Glutamatergic neuron (in vitro differentiated cells): ENCODE measurements at regions not wholly inside any gene's neighbourhood (a gene's known extent, or its start where the extent isn't known, plus 50 kb on each side); places are given as distances from the start of the nearest gene placed in this dataset.

ENCODE experiments used
- DNase-seq: peaks from one replicate; pipeline ENCODE4 v3.0.0; 2022
- H3K27ac Mint-ChIP-seq: one replicate; pipeline ENCODE4 v1.8.0; 2020; ENCODE audit warnings: mild to moderate bottlenecking, mixed read lengths, inconsistent platforms; ENCODE audit not compliant: unreplicated experiment
- H3K27me3 Mint-ChIP-seq: one replicate; pipeline ENCODE4 v1.8.0; 2020; ENCODE audit warnings: mild to moderate bottlenecking, moderate library complexity, mixed read lengths, inconsistent platforms; ENCODE audit not compliant: unreplicated experiment
- H3K36me3 Mint-ChIP-seq: one replicate; pipeline ENCODE4 v1.8.0; 2020; ENCODE audit warnings: mild to moderate bottlenecking, mixed read lengths, inconsistent platforms; ENCODE audit not compliant: unreplicated experiment
- H3K4me1 Mint-ChIP-seq: one replicate; pipeline ENCODE4 v1.8.0; 2020; ENCODE audit warnings: mild to moderate bottlenecking, low read depth, mixed read lengths, inconsistent platforms; ENCODE audit not compliant: unreplicated experiment
- H3K4me3 Mint-ChIP-seq: one replicate; pipeline ENCODE4 v1.8.0; 2020; ENCODE audit warnings: mild to moderate bottlenecking, mixed read lengths, inconsistent platforms; ENCODE audit not compliant: unreplicated experiment
- H3K9me3 Mint-ChIP-seq: one replicate; pipeline ENCODE4 v1.8.0; 2020; ENCODE audit warnings: mild to moderate bottlenecking, moderate library complexity, mixed read lengths, inconsistent platforms; ENCODE audit not compliant: unreplicated experiment
- TF ChIP-seq, protein P1 (sequence below): fragments of 200-600 bp; sonication (generic); IDR thresholded peaks from one replicate; pipeline ENCODE4 v1.5.0; 2021; ENCODE audit not compliant: partially characterized antibody, unreplicated experiment

DNA sequence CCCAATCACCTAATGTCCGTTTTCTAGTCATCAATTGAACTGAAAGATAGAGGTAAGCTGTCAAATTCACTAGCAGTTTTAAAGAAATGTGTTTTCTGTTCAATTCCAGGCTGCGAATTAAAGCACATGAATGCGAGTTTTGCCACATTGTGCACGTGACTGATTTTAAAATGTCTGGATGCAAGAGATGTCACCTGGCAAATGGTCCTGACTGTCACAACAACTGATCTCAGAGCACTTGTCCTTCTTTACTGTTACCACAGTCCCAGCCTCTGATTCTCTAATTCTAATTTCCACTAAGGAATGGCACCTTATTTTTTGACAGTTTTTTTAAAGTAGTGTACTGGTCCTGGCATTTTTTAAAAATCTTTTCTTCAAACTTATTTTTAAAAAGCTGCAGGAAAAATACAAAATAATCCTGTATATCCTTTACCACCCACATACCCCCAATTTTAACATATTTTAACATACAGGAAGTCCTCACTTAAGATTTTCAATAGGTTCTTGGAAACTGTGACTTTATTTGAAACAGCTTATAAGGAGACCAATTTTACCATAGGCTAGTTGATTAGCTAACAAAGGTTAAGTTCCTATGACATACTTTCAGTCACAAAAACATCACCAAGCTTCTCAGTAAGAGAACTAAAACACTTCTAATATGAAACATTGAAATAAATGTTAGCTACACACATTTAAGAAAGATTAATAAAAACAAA lies 1364.3 kb downstream of the EFNA5 start:
- no peak overlapping the region for H3K27ac Mint-ChIP-seq

DNA sequence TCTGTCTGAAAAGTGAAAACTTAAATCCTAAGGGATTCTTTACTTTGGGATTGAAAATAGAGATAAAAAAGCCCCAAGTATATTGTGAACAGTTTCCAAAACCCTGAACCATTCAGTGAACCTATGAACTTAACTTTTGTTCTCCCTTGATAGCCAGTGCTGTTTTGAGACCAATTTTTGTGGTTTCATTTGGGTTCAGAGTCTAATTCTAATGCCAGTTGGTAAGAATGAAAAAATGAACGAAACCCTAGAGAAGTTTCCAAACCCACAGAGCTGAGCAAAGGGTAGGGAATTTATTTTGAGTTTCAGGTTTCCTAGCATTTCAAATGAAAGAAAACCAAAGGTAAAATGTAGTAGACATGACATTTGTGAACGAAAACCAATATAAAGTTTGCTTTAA lies 1366.8 kb downstream of the EFNA5 start:
- Mint-ChIP-seq H3K9me3 (no peaks in the 10 kb centered on the region), H3K4me3 (no peak overlapping the region), H3K27me3 (no peaks in the 10 kb centered on the region), H3K36me3 (no peaks in the 10 kb centered on the region), H3K27ac (no peak overlapping the region), H3K4me1 (no peaks in the 10 kb centered on the region)
- TF ChIP-seq, protein P1, sequence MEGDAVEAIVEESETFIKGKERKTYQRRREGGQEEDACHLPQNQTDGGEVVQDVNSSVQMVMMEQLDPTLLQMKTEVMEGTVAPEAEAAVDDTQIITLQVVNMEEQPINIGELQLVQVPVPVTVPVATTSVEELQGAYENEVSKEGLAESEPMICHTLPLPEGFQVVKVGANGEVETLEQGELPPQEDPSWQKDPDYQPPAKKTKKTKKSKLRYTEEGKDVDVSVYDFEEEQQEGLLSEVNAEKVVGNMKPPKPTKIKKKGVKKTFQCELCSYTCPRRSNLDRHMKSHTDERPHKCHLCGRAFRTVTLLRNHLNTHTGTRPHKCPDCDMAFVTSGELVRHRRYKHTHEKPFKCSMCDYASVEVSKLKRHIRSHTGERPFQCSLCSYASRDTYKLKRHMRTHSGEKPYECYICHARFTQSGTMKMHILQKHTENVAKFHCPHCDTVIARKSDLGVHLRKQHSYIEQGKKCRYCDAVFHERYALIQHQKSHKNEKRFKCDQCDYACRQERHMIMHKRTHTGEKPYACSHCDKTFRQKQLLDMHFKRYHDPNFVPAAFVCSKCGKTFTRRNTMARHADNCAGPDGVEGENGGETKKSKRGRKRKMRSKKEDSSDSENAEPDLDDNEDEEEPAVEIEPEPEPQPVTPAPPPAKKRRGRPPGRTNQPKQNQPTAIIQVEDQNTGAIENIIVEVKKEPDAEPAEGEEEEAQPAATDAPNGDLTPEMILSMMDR = no peak
- DNase-seq = no peak

More for the DNA sequence above, 1364.3 kb downstream of the EFNA5 start:
- no peaks in the 10 kb centered on the region for H3K36me3 Mint-ChIP-seq
- no peaks in the 10 kb centered on the region for H3K4me1 Mint-ChIP-seq
- H3K9me3 Mint-ChIP-seq = no peaks in the 10 kb centered on the region
- no peak for DNase-seq
- H3K4me3 Mint-ChIP-seq = no peak overlapping the region
- H3K27me3 Mint-ChIP-seq = no peaks in the 10 kb centered on the region
- TF ChIP-seq, protein P1 = no peak

DNA sequence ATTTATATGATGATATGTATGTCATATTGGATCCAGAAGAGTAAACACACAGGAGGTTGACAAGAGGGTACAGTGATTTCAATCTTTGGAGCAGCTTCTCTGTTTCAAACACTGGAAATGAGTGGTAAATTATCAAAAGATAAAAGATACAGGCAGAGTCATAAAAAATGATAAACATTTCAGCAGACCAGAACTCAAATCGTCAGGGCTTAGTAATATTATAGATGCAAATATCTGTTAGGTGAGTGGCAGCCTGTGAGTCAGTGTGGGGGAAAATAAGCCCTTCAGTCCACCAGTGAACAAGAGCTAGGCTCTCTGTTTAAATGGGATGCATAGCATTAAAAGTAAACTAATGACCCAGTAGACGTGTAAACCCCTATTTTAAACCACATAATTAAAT lies 1378.1 kb downstream of the EFNA5 start:
- Mint-ChIP-seq H3K4me3 (no peak overlapping the region), H3K9me3 (no peaks in the 10 kb centered on the region), H3K4me1 (no peaks in the 10 kb centered on the region), H3K27me3 (no peaks in the 10 kb centered on the region), H3K27ac (no peak overlapping the region), H3K36me3 (no peaks in the 10 kb centered on the region)
- DNase-seq = no peak
- TF ChIP-seq, protein P1 = no peak

DNA sequence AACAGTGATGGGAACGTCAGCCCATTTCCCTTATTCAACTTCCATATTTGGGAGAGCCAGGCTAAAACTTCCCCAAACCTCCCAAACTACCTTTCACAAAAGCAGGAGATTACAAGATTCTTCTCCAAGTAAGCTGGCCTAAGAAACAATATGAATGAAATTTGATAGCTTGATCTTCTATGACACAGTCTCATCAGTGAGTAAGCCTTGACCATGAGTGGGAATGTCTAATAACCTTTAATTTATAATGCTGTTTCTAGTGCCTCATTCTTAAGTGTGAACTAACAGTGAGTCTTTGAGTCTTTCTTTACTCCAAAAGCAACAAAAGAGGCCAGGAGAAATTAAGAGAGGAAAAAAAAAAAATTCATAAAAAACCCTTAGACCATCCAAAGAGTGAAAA lies 1379.9 kb downstream of the EFNA5 start:
- TF ChIP-seq, protein P1 = no peak
- no peaks in the 10 kb centered on the region for H3K4me1 Mint-ChIP-seq

DNA sequence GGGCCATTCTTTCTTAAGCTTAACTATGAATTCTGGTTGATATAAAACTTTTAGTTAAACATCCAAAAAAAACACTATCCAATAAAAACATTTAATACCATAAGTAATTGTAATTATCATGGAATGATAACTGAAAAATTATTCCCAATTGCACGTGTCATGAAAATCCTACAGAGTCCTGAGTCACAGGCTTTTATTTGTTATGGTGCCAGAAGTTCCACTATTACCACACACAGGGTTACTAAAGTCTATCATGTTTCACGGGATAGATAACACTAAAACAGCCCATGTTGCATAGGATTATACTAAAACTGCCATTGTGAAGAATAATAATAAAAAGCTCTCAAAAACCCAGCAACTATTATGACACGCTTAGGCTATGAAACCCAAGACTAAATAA lies 1381.8 kb downstream of the EFNA5 start:
- H3K27ac Mint-ChIP-seq = no peak overlapping the region
- no peaks in the 10 kb centered on the region for H3K36me3 Mint-ChIP-seq
- no peaks in the 10 kb centered on the region for H3K9me3 Mint-ChIP-seq
- no peak for DNase-seq
- TF ChIP-seq, protein P1 = no peak
- no peaks in the 10 kb centered on the region for H3K4me1 Mint-ChIP-seq
- no peaks in the 10 kb centered on the region for H3K27me3 Mint-ChIP-seq
- no peak overlapping the region for H3K4me3 Mint-ChIP-seq

More for the DNA sequence above, 1379.9 kb downstream of the EFNA5 start:
- Mint-ChIP-seq H3K9me3 (no peaks in the 10 kb centered on the region), H3K27ac (no peak overlapping the region), H3K27me3 (no peaks in the 10 kb centered on the region), H3K36me3 (no peaks in the 10 kb centered on the region), H3K4me3 (no peak overlapping the region)
- DNase-seq = no peak
